ENCODE measurements at regions not wholly inside any gene's neighbourhood (a gene's known extent, or its start where the extent isn't known, plus 50 kb on each side); places are given as distances from the start of the nearest gene placed in this dataset.

GRCh38 chr18:38413193-38413592 lies 847.6 kb upstream of the CELF4 start:
- no peaks in the 10 kb centered on the region for H3K36me3 ChIP-seq (ENCODE audit: control insufficient read depth, insufficient read depth, low read length)
- peaks cover 11 to 14% of the 10 kb centered on the region in 2 donors for H3K9me3 Mint-ChIP-seq
- no peak overlapping the region for H3K4me3 Mint-ChIP-seq
- no peak for DNase-seq
- H3K27me3 ChIP-seq (ENCODE audit: control insufficient read depth, insufficient read depth, low read length) = no peaks in the 10 kb centered on the region
- no peak overlapping the region for H3K27ac Mint-ChIP-seq
- H3K36me3 Mint-ChIP-seq = no peaks in the 10 kb centered on the region
- TF ChIP-seq CTCF (IDR thresholded peaks at IDR 0.05) = no peak
- WGBS (ENCODE audit: insufficient coverage) = 97% methylated on average over 2 of the region's 2 CpGs
- H3K27me3 Mint-ChIP-seq (ENCODE audit: low read depth in 2 of 2) = no peaks in the 10 kb centered on the region
- H3K4me3 ChIP-seq (ENCODE audit: low read length) = no peak overlapping the region
- intact Hi-C loops (cut with micrococcal nuclease) = no loop called here
- H3K4me1 Mint-ChIP-seq = no peaks in the 10 kb centered on the region
- no peaks in the 10 kb centered on the region for H3K9me3 ChIP-seq (ENCODE audit: control insufficient read depth, insufficient read depth, low read length)
- no peaks in the 10 kb centered on the region for H3K4me1 ChIP-seq (ENCODE audit: control insufficient read depth, insufficient read depth, low read length)
- no peak overlapping the region for H3K27ac ChIP-seq (ENCODE audit: low read length)
- ATAC-seq = no peak

GRCh38 chr18:38406607-38407006 lies 841.0 kb upstream of the CELF4 start:
- ATAC-seq (no peak), DNase-seq (no peak)
- H3K36me3 ChIP-seq (ENCODE audit: control insufficient read depth, insufficient read depth, low read length) = no peaks in the 10 kb centered on the region
- intact Hi-C loops (cut with micrococcal nuclease) = no loop called here
- no peak overlapping the region for H3K4me3 ChIP-seq (ENCODE audit: low read length)
- Mint-ChIP-seq H3K9me3 (peaks cover 12 to 25% of the 10 kb centered on the region in 2 donors), H3K36me3 (no peaks in the 10 kb centered on the region), H3K4me1 (no peaks in the 10 kb centered on the region), H3K4me3 (no peak overlapping the region), H3K27ac (no peak overlapping the region), H3K27me3 (ENCODE audit: low read depth in 2 of 2) (no peaks in the 10 kb centered on the region)
- H3K27me3 ChIP-seq (ENCODE audit: control insufficient read depth, insufficient read depth, low read length) = no peaks in the 10 kb centered on the region
- no peak for TF ChIP-seq CTCF (IDR thresholded peaks at IDR 0.05)
- no peaks in the 10 kb centered on the region for H3K4me1 ChIP-seq (ENCODE audit: control insufficient read depth, insufficient read depth, low read length)
- 21% methylated on average over 2 of the region's 4 CpGs for WGBS (ENCODE audit: insufficient coverage)
- H3K9me3 ChIP-seq (ENCODE audit: control insufficient read depth, insufficient read depth, low read length) = no peaks in the 10 kb centered on the region
- H3K27ac ChIP-seq (ENCODE audit: low read length) = no peak overlapping the region

DNA sequence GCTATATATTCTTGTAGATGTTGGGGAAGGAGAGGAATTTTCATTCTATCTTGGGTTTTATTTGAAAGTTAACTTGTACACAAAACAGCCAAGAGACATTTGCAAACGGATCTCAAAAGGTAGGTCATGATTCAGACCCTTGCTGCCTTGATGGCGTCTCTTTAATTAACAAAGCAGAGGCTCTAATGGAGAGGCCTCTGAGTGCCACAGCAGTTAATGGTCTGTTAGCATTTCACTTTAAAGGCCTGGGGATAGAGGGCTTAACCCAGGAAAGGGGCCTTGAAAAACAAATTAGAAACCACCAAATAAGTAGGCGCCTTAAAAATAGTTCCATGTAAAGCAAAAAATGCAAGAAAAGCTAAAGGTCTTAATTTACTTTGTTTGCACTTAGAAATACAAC lies 836.9 kb upstream of the CELF4 start:
- no peak overlapping the region for H3K4me3 Mint-ChIP-seq
- Histone ChIP-seq H3K36me3 (ENCODE audit: control insufficient read depth, insufficient read depth, low read length) (no peaks in the 10 kb centered on the region), H3K4me1 (ENCODE audit: control insufficient read depth, insufficient read depth, low read length) (no peaks in the 10 kb centered on the region), H3K4me3 (ENCODE audit: low read length) (no peak overlapping the region), H3K27ac (ENCODE audit: low read length) (no peak overlapping the region), H3K27me3 (ENCODE audit: control insufficient read depth, insufficient read depth, low read length) (no peaks in the 10 kb centered on the region), H3K9me3 (ENCODE audit: control insufficient read depth, insufficient read depth, low read length) (no peaks in the 10 kb centered on the region)
- intact Hi-C loops (cut with micrococcal nuclease) = no loop called here
- no peak for TF ChIP-seq CTCF (IDR thresholded peaks at IDR 0.05)
- H3K4me1 Mint-ChIP-seq = no peaks in the 10 kb centered on the region
- ATAC-seq (no peak), DNase-seq (no peak)
- peaks cover 4 to 17% of the 10 kb centered on the region in 2 donors for H3K9me3 Mint-ChIP-seq
- H3K27ac Mint-ChIP-seq = no peak overlapping the region
- no peaks in the 10 kb centered on the region for H3K27me3 Mint-ChIP-seq (ENCODE audit: low read depth in 2 of 2)
- H3K36me3 Mint-ChIP-seq = no peaks in the 10 kb centered on the region
- WGBS (ENCODE audit: insufficient coverage) = 79% methylated on average over 3 of the region's 3 CpGs

GRCh38 chr18:38397094-38397493 lies 831.5 kb upstream of the CELF4 start:
- Histone ChIP-seq H3K9me3 (ENCODE audit: control insufficient read depth, insufficient read depth, low read length) (peaks cover 4% of the 10 kb centered on the region), H3K27ac (ENCODE audit: low read length) (no peak overlapping the region), H3K36me3 (ENCODE audit: control insufficient read depth, insufficient read depth, low read length) (no peaks in the 10 kb centered on the region), H3K4me1 (ENCODE audit: control insufficient read depth, insufficient read depth, low read length) (no peaks in the 10 kb centered on the region), H3K4me3 (ENCODE audit: low read length) (no peak overlapping the region), H3K27me3 (ENCODE audit: control insufficient read depth, insufficient read depth, low read length) (no peaks in the 10 kb centered on the region)
- TF ChIP-seq CTCF (IDR thresholded peaks at IDR 0.05) = no peak
- Mint-ChIP-seq H3K27me3 (ENCODE audit: low read depth in 2 of 2) (no peaks in the 10 kb centered on the region), H3K27ac (no peak overlapping the region), H3K4me3 (no peak overlapping the region), H3K36me3 (no peaks in the 10 kb centered on the region), H3K4me1 (no peaks in the 10 kb centered on the region), H3K9me3 (peaks cover 2 to 12% of the 10 kb centered on the region in 2 donors)
- DNase-seq (no peak), ATAC-seq (no peak)
- intact Hi-C loops (cut with micrococcal nuclease) = no loop called here
